ENCODE measurements at regions not wholly inside any gene's neighbourhood (a gene's known extent, or its start where the extent isn't known, plus 50 kb on each side); places are given as distances from the start of the nearest gene placed in this dataset.

DNA sequence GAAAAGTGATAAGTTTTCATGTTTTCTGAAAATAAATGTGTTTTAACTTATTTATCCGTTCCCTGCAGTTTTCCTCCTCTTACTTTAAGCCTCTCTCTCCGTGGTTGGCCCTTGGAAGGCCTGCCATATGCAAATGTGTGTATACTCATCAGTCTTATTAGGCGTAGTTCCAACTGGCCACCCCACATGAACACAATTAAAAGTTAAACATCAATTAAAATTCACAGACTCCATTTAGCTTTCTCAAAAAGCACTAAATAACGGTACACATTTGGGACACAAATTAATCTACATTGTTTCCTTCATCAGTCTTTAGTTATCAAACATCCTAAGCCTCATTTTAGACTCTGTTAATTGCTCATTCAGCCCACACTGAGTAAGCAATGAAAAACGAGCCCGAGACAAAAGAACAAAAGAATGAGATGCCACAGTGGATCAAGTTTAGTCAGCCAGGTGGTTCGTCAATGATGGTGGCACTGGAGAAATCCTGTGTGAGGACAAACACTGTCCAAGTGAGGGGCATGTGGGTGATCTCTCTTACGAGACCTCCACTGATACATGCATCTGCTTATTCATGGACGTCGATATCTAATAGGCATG, 76.0 kb upstream of the TMCC3 start:
- Mint-ChIP-seq H3K4me3 (no peak overlapping the region), H3K27me3 (peaks cover 3 to 6% of the 10 kb centered on the region in 2 donors), H3K4me1 (no peaks in the 10 kb centered on the region), H3K27ac (no peak overlapping the region), H3K36me3 (no peaks in the 10 kb centered on the region), H3K9me3 (peaks cover 0 to 4% (median under 1%) of the 10 kb centered on the region in 8 donors)
- H3K27me3 ChIP-seq (ENCODE audit: insufficient read depth, low read length) = no peaks in the 10 kb centered on the region
- ChIA-PET POLR2A (ENCODE audit: partially characterized antibody) (no interaction called here), CTCF (ENCODE audit: partially characterized antibody) (no interaction called here)
- H3K36me3 ChIP-seq (ENCODE audit: insufficient read depth, low read length) = no peaks in the 10 kb centered on the region
- no peak overlapping the region for H3K27ac ChIP-seq (ENCODE audit: low read depth, low read length)
- H3K9me3 ChIP-seq (ENCODE audit: control insufficient read depth in 1 of 2, low read length in 2 of 2) = no peaks in the 10 kb centered on the region
- H3K4me3 ChIP-seq (ENCODE audit: low read length in 2 of 2) = no peak overlapping the region
- intact Hi-C loops (cut with micrococcal nuclease) = no loop called here
- DNase-seq = no peak
- H3K4me1 ChIP-seq (ENCODE audit: insufficient read depth, low read length) = no peaks in the 10 kb centered on the region

- no peaks in the 10 kb centered on the region for H3K27me3 ChIP-seq (ENCODE audit: insufficient read depth, low read length)
- H3K27ac Mint-ChIP-seq = peak overlapping the region in 1 of 7 donors; percentile 18
- H3K4me1 ChIP-seq (ENCODE audit: insufficient read depth, low read length) = no peaks in the 10 kb centered on the region
- H3K4me1 Mint-ChIP-seq = no peaks in the 10 kb centered on the region
- no peaks in the 10 kb centered on the region for H3K36me3 Mint-ChIP-seq
- ChIA-PET CTCF (ENCODE audit: partially characterized antibody) (no interaction called here), POLR2A (ENCODE audit: partially characterized antibody) (no interaction called here)
- H3K27ac ChIP-seq (ENCODE audit: low read depth, low read length) = no peak overlapping the region
- no peaks in the 10 kb centered on the region for H3K9me3 ChIP-seq (ENCODE audit: control insufficient read depth in 1 of 2, low read length in 2 of 2)
- no peaks in the 10 kb centered on the region for H3K36me3 ChIP-seq (ENCODE audit: insufficient read depth, low read length)
- intact Hi-C loops (cut with micrococcal nuclease) = no loop called here
- H3K9me3 Mint-ChIP-seq = peaks cover 0 to 4% (median under 1%) of the 10 kb centered on the region in 8 donors
- no peak overlapping the region for H3K4me3 ChIP-seq (ENCODE audit: low read length in 2 of 2)
- H3K4me3 Mint-ChIP-seq = no peak overlapping the region
- H3K27me3 Mint-ChIP-seq = peaks cover 1 to 6% of the 10 kb centered on the region in 2 donors
- DNase-seq = no peak
Observed at GRCh38 chr12:94725375-94726168, 75.2 kb upstream of the TMCC3 start.

DNA sequence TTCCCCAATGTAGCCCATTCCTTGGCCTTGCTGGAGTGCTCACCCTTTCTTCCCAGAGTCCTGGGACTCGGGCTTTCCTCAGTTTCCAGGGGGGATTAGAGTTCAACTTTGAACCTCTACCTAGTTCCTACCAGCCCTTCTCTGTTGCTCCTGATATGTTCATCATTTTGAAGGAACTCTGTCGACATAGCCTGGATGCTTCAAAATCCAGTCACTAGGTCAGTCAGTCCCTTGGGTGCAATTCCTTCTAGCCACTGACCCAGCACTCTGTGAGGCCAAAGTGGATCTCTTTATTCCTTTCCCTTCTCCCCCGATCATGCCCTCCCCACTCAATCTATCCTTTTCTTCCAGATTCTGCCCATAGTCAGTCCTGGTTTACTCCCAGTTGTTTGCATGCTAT, 72.3 kb upstream of the TMCC3 start:
- H3K4me3 ChIP-seq (ENCODE audit: low read length in 2 of 2) = no peak overlapping the region
- H3K4me1 ChIP-seq (ENCODE audit: insufficient read depth, low read length) = no peaks in the 10 kb centered on the region
- Mint-ChIP-seq H3K27ac (no peak overlapping the region), H3K4me1 (no peaks in the 10 kb centered on the region), H3K27me3 (peaks cover 4 to 5% of the 10 kb centered on the region in 2 donors), H3K9me3 (peaks cover 0 to 3% (median 0%) of the 10 kb centered on the region in 8 donors), H3K4me3 (no peak overlapping the region), H3K36me3 (no peaks in the 10 kb centered on the region)
- intact Hi-C loops (cut with micrococcal nuclease) = no loop called here
- no peak overlapping the region for H3K27ac ChIP-seq (ENCODE audit: low read depth, low read length)
- DNase-seq = no peak
- H3K9me3 ChIP-seq (ENCODE audit: control insufficient read depth in 1 of 2, low read length in 2 of 2) = no peaks in the 10 kb centered on the region
- no peaks in the 10 kb centered on the region for H3K36me3 ChIP-seq (ENCODE audit: insufficient read depth, low read length)
- H3K27me3 ChIP-seq (ENCODE audit: insufficient read depth, low read length) = no peaks in the 10 kb centered on the region
- ChIA-PET POLR2A (ENCODE audit: partially characterized antibody) (no interaction called here), CTCF (ENCODE audit: partially characterized antibody) (no interaction called here)

- Histone ChIP-seq H3K4me3 (ENCODE audit: low read length in 2 of 2) (no peak overlapping the region), H3K36me3 (ENCODE audit: insufficient read depth, low read length) (no peaks in the 10 kb centered on the region), H3K9me3 (ENCODE audit: control insufficient read depth in 1 of 2, low read length in 2 of 2) (no peaks in the 10 kb centered on the region), H3K27ac (ENCODE audit: low read depth, low read length) (no peak overlapping the region), H3K4me1 (ENCODE audit: insufficient read depth, low read length) (no peaks in the 10 kb centered on the region), H3K27me3 (ENCODE audit: insufficient read depth, low read length) (no peaks in the 10 kb centered on the region)
- POLR2A ChIA-PET (ENCODE audit: partially characterized antibody) = no interaction called here
- CTCF ChIA-PET (ENCODE audit: partially characterized antibody) = interaction anchor here (0.5 to 1.5 kb wide), 2 partner anchors 14 to 282 kb away, joined by 3 read pairs; partner anchors contain the start of gene NDUFA12
- no peak for DNase-seq
- Mint-ChIP-seq H3K4me3 (no peak overlapping the region), H3K27ac (no peak overlapping the region), H3K4me1 (no peaks in the 10 kb centered on the region), H3K9me3 (peaks cover 0 to 2% (median 0%) of the 10 kb centered on the region in 8 donors), H3K27me3 (peaks cover 0 to 4% of the 10 kb centered on the region in 2 donors), H3K36me3 (no peaks in the 10 kb centered on the region)
- intact Hi-C loops (cut with micrococcal nuclease) = no loop called here
Observed at GRCh38 chr12:94721173-94721572, 70.8 kb upstream of the TMCC3 start.

DNA sequence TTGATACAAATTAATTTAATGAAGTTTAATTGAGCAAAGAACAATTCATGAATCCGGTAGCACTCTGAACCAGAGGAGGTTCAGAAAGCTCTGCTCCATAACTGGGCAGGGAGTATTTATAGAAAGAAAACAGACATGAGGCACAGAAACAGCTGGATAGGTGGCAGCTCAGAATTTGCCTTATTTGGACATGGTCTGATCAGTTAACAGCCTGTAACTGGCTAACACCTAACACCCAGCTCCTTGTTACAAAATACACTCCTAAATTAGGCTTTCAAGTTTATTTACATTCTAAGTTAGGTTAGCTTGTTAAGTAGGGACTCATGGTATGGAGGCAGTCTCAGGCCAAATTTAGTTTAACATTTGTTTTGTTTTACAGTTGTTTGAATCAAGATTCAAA, 67.8 kb upstream of the TMCC3 start:
- H3K4me1 Mint-ChIP-seq = no peaks in the 10 kb centered on the region
- Histone ChIP-seq H3K27me3 (ENCODE audit: insufficient read depth, low read length) (no peaks in the 10 kb centered on the region), H3K27ac (ENCODE audit: low read depth, low read length) (no peak overlapping the region), H3K36me3 (ENCODE audit: insufficient read depth, low read length) (no peaks in the 10 kb centered on the region), H3K4me3 (ENCODE audit: low read length in 2 of 2) (no peak overlapping the region), H3K9me3 (ENCODE audit: control insufficient read depth in 1 of 2, low read length in 2 of 2) (no peaks in the 10 kb centered on the region), H3K4me1 (ENCODE audit: insufficient read depth, low read length) (no peaks in the 10 kb centered on the region)
- peaks cover 0 to 2% (median 0%) of the 10 kb centered on the region in 8 donors for H3K9me3 Mint-ChIP-seq
- intact Hi-C loops (cut with micrococcal nuclease) = no loop called here
- H3K4me3 Mint-ChIP-seq = no peak overlapping the region
- CTCF ChIA-PET (ENCODE audit: partially characterized antibody) = no interaction called here
- POLR2A ChIA-PET (ENCODE audit: partially characterized antibody) = no interaction called here
- H3K27me3 Mint-ChIP-seq = peaks cover 0 to 5% of the 10 kb centered on the region in 2 donors
- H3K27ac Mint-ChIP-seq = no peak overlapping the region
- no peaks in the 10 kb centered on the region for H3K36me3 Mint-ChIP-seq
- DNase-seq = no peak

DNA sequence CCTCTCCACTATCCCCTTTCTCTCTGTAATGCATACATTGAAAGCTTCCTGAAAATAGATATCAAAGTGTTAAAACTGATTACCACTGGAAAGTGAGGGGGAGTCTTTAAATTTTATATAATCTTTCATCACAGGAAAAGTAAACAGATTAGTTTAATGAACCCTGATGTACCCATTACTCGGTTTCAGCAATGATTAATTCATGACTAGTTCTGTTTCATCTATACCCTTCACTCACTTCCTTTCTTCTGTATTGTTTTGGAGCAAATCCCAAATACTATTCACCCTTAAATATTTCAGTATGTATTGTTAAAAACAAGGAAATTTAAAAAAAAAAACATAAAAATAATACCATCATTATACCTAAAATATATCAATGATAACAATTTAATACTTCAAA, 67.3 kb upstream of the TMCC3 start:
- Histone ChIP-seq H3K27me3 (ENCODE audit: insufficient read depth, low read length) (no peaks in the 10 kb centered on the region), H3K4me1 (ENCODE audit: insufficient read depth, low read length) (no peaks in the 10 kb centered on the region), H3K9me3 (ENCODE audit: control insufficient read depth in 1 of 2, low read length in 2 of 2) (no peaks in the 10 kb centered on the region), H3K27ac (ENCODE audit: low read depth, low read length) (no peak overlapping the region), H3K36me3 (ENCODE audit: insufficient read depth, low read length) (no peaks in the 10 kb centered on the region), H3K4me3 (ENCODE audit: low read length in 2 of 2) (no peak overlapping the region)
- H3K9me3 Mint-ChIP-seq = peaks cover 0 to under 1% (median 0%) of the 10 kb centered on the region in 8 donors
- no peak overlapping the region for H3K4me3 Mint-ChIP-seq
- no peak for DNase-seq
- no peaks in the 10 kb centered on the region for H3K4me1 Mint-ChIP-seq
- intact Hi-C loops (cut with micrococcal nuclease) = no loop called here
- POLR2A ChIA-PET (ENCODE audit: partially characterized antibody) = no interaction called here
- H3K27me3 Mint-ChIP-seq = peaks cover 0 to 5% of the 10 kb centered on the region in 2 donors
- CTCF ChIA-PET (ENCODE audit: partially characterized antibody) = no interaction called here
- H3K36me3 Mint-ChIP-seq = no peaks in the 10 kb centered on the region
- no peak overlapping the region for H3K27ac Mint-ChIP-seq

DNA sequence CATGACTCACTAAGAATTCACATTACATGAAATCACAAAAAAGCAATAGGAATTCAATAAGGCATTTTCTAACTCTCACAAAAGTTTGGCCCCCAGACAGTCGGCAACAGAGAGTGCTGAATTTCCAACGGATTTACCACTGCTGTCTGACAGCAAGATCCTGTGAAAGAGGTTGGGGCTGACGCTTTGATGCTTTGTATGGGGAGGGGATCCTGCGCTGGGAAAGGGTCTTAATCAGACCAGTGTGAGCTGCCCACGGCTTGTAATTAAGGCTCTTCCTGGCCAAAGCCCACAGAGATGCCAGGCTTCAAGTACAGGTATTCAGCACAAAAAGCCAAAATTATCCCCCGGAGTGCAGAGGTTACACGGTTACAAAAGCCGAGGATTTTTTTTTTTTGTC, 66.8 kb upstream of the TMCC3 start:
- Mint-ChIP-seq H3K36me3 (no peaks in the 10 kb centered on the region), H3K27ac (no peak overlapping the region), H3K4me1 (no peaks in the 10 kb centered on the region), H3K9me3 (no peaks in the 10 kb centered on the region), H3K4me3 (no peak overlapping the region), H3K27me3 (peaks cover 0 to 5% of the 10 kb centered on the region in 2 donors)
- H3K4me1 ChIP-seq (ENCODE audit: insufficient read depth, low read length) = no peaks in the 10 kb centered on the region
- DNase-seq = no peak
- no peaks in the 10 kb centered on the region for H3K27me3 ChIP-seq (ENCODE audit: insufficient read depth, low read length)
- no peak overlapping the region for H3K27ac ChIP-seq (ENCODE audit: low read depth, low read length)
- CTCF ChIA-PET (ENCODE audit: partially characterized antibody) = no interaction called here
- H3K4me3 ChIP-seq (ENCODE audit: low read length in 2 of 2) = no peak overlapping the region
- intact Hi-C loops (cut with micrococcal nuclease) = no loop called here
- no peaks in the 10 kb centered on the region for H3K9me3 ChIP-seq (ENCODE audit: control insufficient read depth in 1 of 2, low read length in 2 of 2)
- H3K36me3 ChIP-seq (ENCODE audit: insufficient read depth, low read length) = no peaks in the 10 kb centered on the region
- POLR2A ChIA-PET (ENCODE audit: partially characterized antibody) = no interaction called here
